WTC11 (cell line): ENCODE measurements at regions not wholly inside any gene's neighbourhood (a gene's known extent, or its start where the extent isn't known, plus 50 kb on each side); places are given as distances from the start of the nearest gene placed in this dataset.

ENCODE experiments used
- ATF3 ChIP-seq: sonication (generic); formaldehyde crosslinking; conservative IDR thresholded peaks from 2 replicates; pipeline ENCODE4 v1.8.1; 2022; ENCODE audit warnings: mild to moderate bottlenecking, missing genetic modification reagents
- FOXP4 ChIP-seq: sonication (generic); formaldehyde crosslinking; IDR thresholded peaks from 2 replicates; pipeline ENCODE4 v1.8.0; 2022; ENCODE audit warnings: mild to moderate bottlenecking, missing genetic modification reagents
- JUN ChIP-seq: sonication (generic); formaldehyde crosslinking; IDR thresholded peaks from 2 replicates; pipeline ENCODE4 v1.8.0; 2023; ENCODE audit warnings: mild to moderate bottlenecking, missing genetic modification reagents
- NR2C2 ChIP-seq: sonication (generic); formaldehyde crosslinking; IDR thresholded peaks from 2 replicates; pipeline ENCODE4 v1.8.0; 2022; ENCODE audit warnings: mild to moderate bottlenecking, missing genetic modification reagents
- TEAD1 ChIP-seq: sonication (generic); formaldehyde crosslinking; IDR thresholded peaks from 2 replicates; pipeline ENCODE4 v1.8.0; 2022; ENCODE audit warnings: mild to moderate bottlenecking, missing genetic modification reagents
- ZBTB21 ChIP-seq: sonication (generic); formaldehyde crosslinking; IDR thresholded peaks from 2 replicates; pipeline ENCODE4 v1.8.1; 2023; ENCODE audit warnings: mild to moderate bottlenecking, missing genetic modification reagents, borderline replicate concordance
- ZNF423 ChIP-seq: fragments of 250-450 bp; sonication (Bioruptor Pico); IDR thresholded peaks from 2 replicates; pipeline ENCODE4 v2.1.2; 2022; ENCODE audit warnings: mild to moderate bottlenecking, moderate library complexity
- ZSCAN18 ChIP-seq: fragments of 250-450 bp; sonication (Bioruptor Pico); IDR thresholded peaks from 2 replicates; pipeline ENCODE4 v2.1.2; 2022; ENCODE audit warnings: mild to moderate bottlenecking, moderate library complexity
- TF ChIP-seq, protein P1 (sequence below): fragments of 200-600 bp; IDR thresholded peaks from 2 replicates; pipeline ENCODE4 v1.8.0; 2022; ENCODE audit warnings: antibody characterized with exemption
- TF ChIP-seq, protein P2 (sequence below): sonication (generic); formaldehyde crosslinking; IDR thresholded peaks from 2 replicates; pipeline ENCODE4 v1.8.0; 2022; ENCODE audit warnings: missing genetic modification reagents

DNA sequence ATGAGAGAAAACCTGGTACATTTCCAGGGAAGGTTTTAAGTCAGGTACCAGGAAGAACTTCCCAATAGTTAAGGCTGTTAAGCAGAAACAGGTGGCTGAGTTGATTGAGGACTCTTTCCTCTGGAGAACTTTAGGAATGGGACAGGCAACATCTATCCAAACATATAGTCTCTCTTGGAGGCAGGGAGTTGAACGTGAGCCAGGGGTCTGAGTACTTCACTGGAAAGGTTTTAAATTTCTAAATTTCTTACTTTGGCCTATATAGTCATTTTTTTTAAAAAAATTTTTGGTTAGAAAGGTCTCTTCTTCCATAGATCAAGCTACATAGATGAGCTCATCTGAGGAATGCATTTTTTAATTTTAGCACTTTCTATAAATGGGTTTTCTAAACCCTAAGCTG lies 261.4 kb upstream of the TCF4 start:
- TF ChIP-seq ATF3 (no peak), ZSCAN18 (CRISPR knock-in tag) (no peak), JUN (CRISPR knock-in tag) (no peak), NR2C2 (no peak), TEAD1 (CRISPR knock-in tag) (no peak), FOXP4 (CRISPR knock-in tag) (no peak), ZBTB21 (CRISPR knock-in tag) (no peak), ZNF423 (CRISPR knock-in tag) (no peak)
- TF ChIP-seq, protein P1, sequence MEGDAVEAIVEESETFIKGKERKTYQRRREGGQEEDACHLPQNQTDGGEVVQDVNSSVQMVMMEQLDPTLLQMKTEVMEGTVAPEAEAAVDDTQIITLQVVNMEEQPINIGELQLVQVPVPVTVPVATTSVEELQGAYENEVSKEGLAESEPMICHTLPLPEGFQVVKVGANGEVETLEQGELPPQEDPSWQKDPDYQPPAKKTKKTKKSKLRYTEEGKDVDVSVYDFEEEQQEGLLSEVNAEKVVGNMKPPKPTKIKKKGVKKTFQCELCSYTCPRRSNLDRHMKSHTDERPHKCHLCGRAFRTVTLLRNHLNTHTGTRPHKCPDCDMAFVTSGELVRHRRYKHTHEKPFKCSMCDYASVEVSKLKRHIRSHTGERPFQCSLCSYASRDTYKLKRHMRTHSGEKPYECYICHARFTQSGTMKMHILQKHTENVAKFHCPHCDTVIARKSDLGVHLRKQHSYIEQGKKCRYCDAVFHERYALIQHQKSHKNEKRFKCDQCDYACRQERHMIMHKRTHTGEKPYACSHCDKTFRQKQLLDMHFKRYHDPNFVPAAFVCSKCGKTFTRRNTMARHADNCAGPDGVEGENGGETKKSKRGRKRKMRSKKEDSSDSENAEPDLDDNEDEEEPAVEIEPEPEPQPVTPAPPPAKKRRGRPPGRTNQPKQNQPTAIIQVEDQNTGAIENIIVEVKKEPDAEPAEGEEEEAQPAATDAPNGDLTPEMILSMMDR: no peak
- TF ChIP-seq, protein P2, sequence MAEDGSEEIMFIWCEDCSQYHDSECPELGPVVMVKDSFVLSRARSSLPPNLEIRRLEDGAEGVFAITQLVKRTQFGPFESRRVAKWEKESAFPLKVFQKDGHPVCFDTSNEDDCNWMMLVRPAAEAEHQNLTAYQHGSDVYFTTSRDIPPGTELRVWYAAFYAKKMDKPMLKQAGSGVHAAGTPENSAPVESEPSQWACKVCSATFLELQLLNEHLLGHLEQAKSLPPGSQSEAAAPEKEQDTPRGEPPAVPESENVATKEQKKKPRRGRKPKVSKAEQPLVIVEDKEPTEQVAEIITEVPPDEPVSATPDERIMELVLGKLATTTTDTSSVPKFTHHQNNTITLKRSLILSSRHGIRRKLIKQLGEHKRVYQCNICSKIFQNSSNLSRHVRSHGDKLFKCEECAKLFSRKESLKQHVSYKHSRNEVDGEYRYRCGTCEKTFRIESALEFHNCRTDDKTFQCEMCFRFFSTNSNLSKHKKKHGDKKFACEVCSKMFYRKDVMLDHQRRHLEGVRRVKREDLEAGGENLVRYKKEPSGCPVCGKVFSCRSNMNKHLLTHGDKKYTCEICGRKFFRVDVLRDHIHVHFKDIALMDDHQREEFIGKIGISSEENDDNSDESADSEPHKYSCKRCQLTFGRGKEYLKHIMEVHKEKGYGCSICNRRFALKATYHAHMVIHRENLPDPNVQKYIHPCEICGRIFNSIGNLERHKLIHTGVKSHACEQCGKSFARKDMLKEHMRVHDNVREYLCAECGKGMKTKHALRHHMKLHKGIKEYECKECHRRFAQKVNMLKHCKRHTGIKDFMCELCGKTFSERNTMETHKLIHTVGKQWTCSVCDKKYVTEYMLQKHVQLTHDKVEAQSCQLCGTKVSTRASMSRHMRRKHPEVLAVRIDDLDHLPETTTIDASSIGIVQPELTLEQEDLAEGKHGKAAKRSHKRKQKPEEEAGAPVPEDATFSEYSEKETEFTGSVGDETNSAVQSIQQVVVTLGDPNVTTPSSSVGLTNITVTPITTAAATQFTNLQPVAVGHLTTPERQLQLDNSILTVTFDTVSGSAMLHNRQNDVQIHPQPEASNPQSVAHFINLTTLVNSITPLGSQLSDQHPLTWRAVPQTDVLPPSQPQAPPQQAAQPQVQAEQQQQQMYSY (CRISPR knock-in tag): no peak
